HCT116 (cell line): ENCODE measurements at regions not wholly inside any gene's neighbourhood (a gene's known extent, or its start where the extent isn't known, plus 50 kb on each side); places are given as distances from the start of the nearest gene placed in this dataset.

Source experiments
- ATAC-seq: fragments of 200-7000 bp; cut with Tn5 transposase; 2 replicates; pipeline ENCODE4 v1.9.1; 2020; ENCODE audit warnings: mild to moderate bottlenecking, moderate library complexity
- BruUV-seq: library from RNA; stranded (reverse); fragments of 400-500 nt; replicated peaks from 2 replicates; lab custom pipeline; 2021; lab: Mats Ljungman, UMichigan
- CTCF ChIA-PET: fragments of 300-600 bp; sonication (Branson Sonifier 250); formaldehyde crosslinking; loops from one replicate; lab custom pipeline; 2021; ENCODE audit warnings: antibody characterized with exemption; lab: Charles Lee
- POLR2A ChIA-PET: fragments of 300-600, 350-600 bp; sonication (Branson Sonifier 250); formaldehyde crosslinking; loops from one replicate; lab custom pipeline; 2021; ENCODE audit warnings: antibody characterized with exemption; lab: Charles Lee
- RAD21 ChIA-PET, 2 experiments: fragments of 300-600 bp; sonication (Branson Sonifier 250); formaldehyde crosslinking; loops; one replicate each; lab custom pipeline; 2023; ENCODE audit warnings: low total read pairs in 2 of 2; ENCODE audit not compliant: uncharacterized antibody in 2 of 2, unreplicated experiment in 2 of 2, low non-redundant PET in 1 of 2; lab: Charles Lee
- DNase-seq: peaks from one replicate; pipeline ENCODE4 v3.0.0-alpha.2; 2010; ENCODE audit warnings: low read depth, low spot score
- H2AFZ ChIP-seq: fragments of 200-600 bp; shearing (Covaris generic), sonication (generic); 2 replicates; pipeline ENCODE4 v1.6.1; 2017; ENCODE audit warnings: low read depth, mixed run types, mixed read lengths, antibody characterized with exemption, low read length; ENCODE audit not compliant: poor library complexity, severe bottlenecking
- H3K27ac ChIP-seq: 2 replicates; pipeline ENCODE4 v1.5.1; 2012; ENCODE audit warnings: low read depth, low read length
- H3K27me3 ChIP-seq: fragments of 200-600 bp; sonication (generic); 2 replicates; pipeline ENCODE4 v1.6.1; 2016; ENCODE audit warnings: mixed run types, low read length, mixed read lengths; ENCODE audit not compliant: insufficient read depth
- H3K36me3 ChIP-seq, 2 experiments: fragments of 200-500 bp in 1 of 2; fragments of 200-600 bp in 1 of 2; sonication (Bioruptor generic) in 1 of 2; sonication (generic) in 1 of 2; 2 replicates each; pipeline versions ENCODE4 v1.5.1 to v1.6.1; 2014 to 2016; ENCODE audit warnings: low read length in 2 of 2, inconsistent platforms in 1 of 2, mixed read lengths in 1 of 2, mixed run types in 1 of 2; ENCODE audit not compliant: insufficient read depth in 2 of 2, control insufficient read depth in 1 of 2
- H3K4me1 ChIP-seq, 2 experiments: fragments of 200-600 bp in 1 of 2; sonication (generic) in 1 of 2; 2 replicates each; pipeline versions ENCODE4 v1.5.1 to v1.6.1; 2012 to 2017; ENCODE audit warnings: low read length in 2 of 2, inconsistent platforms in 1 of 2, mild to moderate bottlenecking in 1 of 2, mixed read lengths in 1 of 2, mixed run types in 1 of 2, moderate library complexity in 1 of 2; ENCODE audit not compliant: insufficient read depth in 2 of 2, control insufficient read depth in 1 of 2
- H3K4me2 ChIP-seq: fragments of 200-600 bp; sonication (generic); 2 replicates; pipeline ENCODE4 v1.6.1; 2017; ENCODE audit warnings: mixed run types, low read length, mixed read lengths
- H3K4me3 ChIP-seq, 2 experiments: fragments of 200-600 bp in 1 of 2; sonication (generic) in 1 of 2; replicated peaks in 1 of 2; 2 replicates each; pipeline ENCODE4 v1.5.1; 2011 to 2016; ENCODE audit warnings: low read length in 2 of 2, control low read depth in 1 of 2, low read depth in 1 of 2, mild to moderate bottlenecking in 1 of 2, mixed read lengths in 1 of 2, mixed run types in 1 of 2
- H3K79me2 ChIP-seq: fragments of 200-600 bp; sonication (generic); 2 replicates; pipeline ENCODE4 v1.6.1; 2017; ENCODE audit warnings: mild to moderate bottlenecking, mixed run types, low read length, moderate library complexity, mixed read lengths; ENCODE audit not compliant: insufficient read depth
- H3K9ac ChIP-seq: fragments of 200-600 bp; sonication (generic); 2 replicates; pipeline ENCODE4 v1.6.1; 2016; ENCODE audit warnings: low read length, mixed read lengths
- H3K9me2 ChIP-seq: fragments of 200-600 bp; sonication (generic), shearing (Covaris generic); 2 replicates; pipeline ENCODE4 v1.6.1; 2017; ENCODE audit warnings: mixed run types, mild to moderate bottlenecking, moderate library complexity; ENCODE audit not compliant: insufficient read depth
- H3K9me3 ChIP-seq, 2 experiments: fragments of 200-500 bp in 1 of 2; fragments of 200-600 bp in 1 of 2; sonication (Bioruptor generic) in 1 of 2; sonication (generic) in 1 of 2; 2 replicates each; pipeline ENCODE4 v1.6.1; 2014 to 2017; ENCODE audit warnings: low read length in 2 of 2, mixed read lengths in 2 of 2, inconsistent platforms in 1 of 2, low read depth in 1 of 2, mild to moderate bottlenecking in 1 of 2, mixed run types in 1 of 2, moderate library complexity in 1 of 2; ENCODE audit not compliant: control insufficient read depth in 1 of 2, insufficient read depth in 1 of 2
- H4K20me1 ChIP-seq: fragments of 200-600 bp; sonication (generic), shearing (Covaris generic); 2 replicates; pipeline ENCODE4 v1.6.1; 2017; ENCODE audit warnings: mixed run types, mild to moderate bottlenecking, moderate library complexity; ENCODE audit not compliant: insufficient read depth
- CEBPB ChIP-seq: IDR thresholded peaks from 2 replicates; pipeline ENCODE4 v1.6.1; 2012; ENCODE audit warnings: low read depth
- EGR1 ChIP-seq: IDR thresholded peaks from 2 replicates; pipeline ENCODE4 v1.6.1; 2012; ENCODE audit warnings: low read depth
- ELF1 ChIP-seq: IDR thresholded peaks from 2 replicates; pipeline ENCODE4 v1.6.1; 2012; ENCODE audit warnings: low read depth, borderline replicate concordance
- SP1 ChIP-seq: IDR thresholded peaks from 2 replicates; pipeline ENCODE4 v1.6.1; 2012; ENCODE audit warnings: low read depth
- ZNF274 ChIP-seq: fragments of 200-500 bp; sonication (Bioruptor generic); IDR thresholded peaks from 2 replicates; pipeline ENCODE4 v1.6.1; 2014; ENCODE audit warnings: mild to moderate bottlenecking, low read depth, low read length, inconsistent platforms
- intact Hi-C: fragments of 100-400 bp; cut with micrococcal nuclease; formaldehyde crosslinking; loops from 2 replicates; pipeline ENCODE4 v1.10.0; 2022
- TF ChIP-seq, protein P1 (sequence below), 3 experiments: fragments of 200-600 bp in 1 of 3; sonication (generic) in 1 of 3; IDR thresholded peaks in 2 of 3; conservative IDR thresholded peaks in 1 of 3; 2 replicates each; pipeline ENCODE4 v1.5.1; 2012 to 2017; ENCODE audit warnings: low read depth in 2 of 3, low read length in 2 of 3, antibody characterized with exemption in 1 of 3, borderline replicate concordance in 1 of 3, control low read depth in 1 of 3, mild to moderate bottlenecking in 1 of 3, mixed read lengths in 1 of 3, mixed run types in 1 of 3, moderate library complexity in 1 of 3; ENCODE audit not compliant: insufficient read depth in 1 of 3
- TF ChIP-seq, protein P2 (sequence below): IDR thresholded peaks from 2 replicates; pipeline ENCODE4 v1.6.1; 2011; ENCODE audit warnings: mild to moderate bottlenecking, low read length, moderate library complexity; ENCODE audit not compliant: insufficient replicate concordance; ENCODE audit errors: extremely low read depth

DNA sequence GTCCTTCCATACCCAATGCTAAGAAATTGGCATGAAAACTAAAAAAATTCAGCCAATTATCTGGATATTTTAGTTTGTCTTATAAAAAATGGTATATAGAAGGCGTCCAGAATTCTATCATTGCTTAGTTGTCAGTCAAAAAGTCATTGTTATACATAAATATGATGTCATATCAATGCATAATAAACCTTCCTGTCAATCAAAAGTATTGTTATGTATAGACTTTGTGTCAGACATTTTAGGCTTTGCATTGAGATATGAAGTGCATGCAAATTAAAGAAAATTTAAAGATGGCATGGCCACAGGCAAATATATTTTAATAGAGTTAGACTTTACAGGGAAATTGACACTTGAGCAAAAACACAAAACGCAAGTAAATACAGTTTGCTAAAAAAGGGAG, 173.4 kb upstream of the FANCL start:
- no TSS peak for BruUV-seq
- TF ChIP-seq EGR1 (no peak), CEBPB (no peak), ELF1 (no peak), SP1 (no peak), ZNF274 (no peak)
- TF ChIP-seq, protein P1, sequence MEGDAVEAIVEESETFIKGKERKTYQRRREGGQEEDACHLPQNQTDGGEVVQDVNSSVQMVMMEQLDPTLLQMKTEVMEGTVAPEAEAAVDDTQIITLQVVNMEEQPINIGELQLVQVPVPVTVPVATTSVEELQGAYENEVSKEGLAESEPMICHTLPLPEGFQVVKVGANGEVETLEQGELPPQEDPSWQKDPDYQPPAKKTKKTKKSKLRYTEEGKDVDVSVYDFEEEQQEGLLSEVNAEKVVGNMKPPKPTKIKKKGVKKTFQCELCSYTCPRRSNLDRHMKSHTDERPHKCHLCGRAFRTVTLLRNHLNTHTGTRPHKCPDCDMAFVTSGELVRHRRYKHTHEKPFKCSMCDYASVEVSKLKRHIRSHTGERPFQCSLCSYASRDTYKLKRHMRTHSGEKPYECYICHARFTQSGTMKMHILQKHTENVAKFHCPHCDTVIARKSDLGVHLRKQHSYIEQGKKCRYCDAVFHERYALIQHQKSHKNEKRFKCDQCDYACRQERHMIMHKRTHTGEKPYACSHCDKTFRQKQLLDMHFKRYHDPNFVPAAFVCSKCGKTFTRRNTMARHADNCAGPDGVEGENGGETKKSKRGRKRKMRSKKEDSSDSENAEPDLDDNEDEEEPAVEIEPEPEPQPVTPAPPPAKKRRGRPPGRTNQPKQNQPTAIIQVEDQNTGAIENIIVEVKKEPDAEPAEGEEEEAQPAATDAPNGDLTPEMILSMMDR (IDR thresholded peaks at IDR 0.05 in 2 of 3, conservative IDR thresholded peaks at IDR 0.05 in 1 of 3; ENCODE audit: borderline replicate concordance in 1 of 3, insufficient read depth in 1 of 3, low read depth in 2 of 3, low read length in 2 of 3): no peak
- TF ChIP-seq, protein P2, sequence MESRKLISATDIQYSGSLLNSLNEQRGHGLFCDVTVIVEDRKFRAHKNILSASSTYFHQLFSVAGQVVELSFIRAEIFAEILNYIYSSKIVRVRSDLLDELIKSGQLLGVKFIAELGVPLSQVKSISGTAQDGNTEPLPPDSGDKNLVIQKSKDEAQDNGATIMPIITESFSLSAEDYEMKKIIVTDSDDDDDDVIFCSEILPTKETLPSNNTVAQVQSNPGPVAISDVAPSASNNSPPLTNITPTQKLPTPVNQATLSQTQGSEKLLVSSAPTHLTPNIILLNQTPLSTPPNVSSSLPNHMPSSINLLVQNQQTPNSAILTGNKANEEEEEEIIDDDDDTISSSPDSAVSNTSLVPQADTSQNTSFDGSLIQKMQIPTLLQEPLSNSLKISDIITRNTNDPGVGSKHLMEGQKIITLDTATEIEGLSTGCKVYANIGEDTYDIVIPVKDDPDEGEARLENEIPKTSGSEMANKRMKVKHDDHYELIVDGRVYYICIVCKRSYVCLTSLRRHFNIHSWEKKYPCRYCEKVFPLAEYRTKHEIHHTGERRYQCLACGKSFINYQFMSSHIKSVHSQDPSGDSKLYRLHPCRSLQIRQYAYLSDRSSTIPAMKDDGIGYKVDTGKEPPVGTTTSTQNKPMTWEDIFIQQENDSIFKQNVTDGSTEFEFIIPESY: no peak
- Histone ChIP-seq H3K79me2 (no peaks in the 10 kb centered on the region), H4K20me1 (no peaks in the 10 kb centered on the region), H2AFZ (no peak overlapping the region), H3K27me3 (no peaks in the 10 kb centered on the region), H3K36me3 (no peaks in the 10 kb centered on the region), H3K27ac (no peak overlapping the region), H3K4me3 (no peak overlapping the region), H3K4me1 (no peaks in the 10 kb centered on the region), H3K9ac (no peak overlapping the region), H3K9me3 (no peaks in the 10 kb centered on the region), H3K9me2 (no peaks in the 10 kb centered on the region), H3K4me2 (no peak overlapping the region)
- ATAC-seq: no peak
- ChIA-PET RAD21 (no interaction called here), POLR2A (no interaction called here), CTCF (no interaction called here)
- no peak for DNase-seq
- intact Hi-C loops: no loop called here
